COLO668 (cell line): ENCODE measurements at regions not wholly inside any gene's neighbourhood (a gene's known extent, or its start where the extent isn't known, plus 50 kb on each side); places are given as distances from the start of the nearest gene placed in this dataset.

Source experiments
- DNase-seq: peaks from one replicate; lab custom pipeline; 2025; ENCODE audit not compliant: unreplicated experiment; lab: John Stamatoyannopoulos, UW

- DNase-seq = no peak
These were observed 391.5 kb upstream of the DACH1 start for GRCh38 chr13:72258340-72258981.

GRCh38 chr13:72255908-72256307, 388.9 kb upstream of the DACH1 start:
- no peak for DNase-seq

- DNase-seq = no peak
These were observed 386.8 kb upstream of the DACH1 start for GRCh38 chr13:72253754-72254153.

- no peak for DNase-seq
These were observed 379.4 kb upstream of the DACH1 start for GRCh38 chr13:72246396-72246795.

- no peak for DNase-seq
These were observed 377.8 kb upstream of the DACH1 start for GRCh38 chr13:72244788-72245187.

- DNase-seq = no peak
These were observed 363.1 kb upstream of the DACH1 start for GRCh38 chr13:72230131-72230530.

GRCh38 chr13:72229067-72229466, 362.1 kb upstream of the DACH1 start:
- no peak for DNase-seq

- peak; percentile 52 for DNase-seq
These were observed 354.4 kb upstream of the DACH1 start for GRCh38 chr13:72221276-72221962.

- no peak for DNase-seq
These were observed 352.0 kb upstream of the DACH1 start for GRCh38 chr13:72218966-72219365.

GRCh38 chr13:72217142-72217541, 350.1 kb upstream of the DACH1 start:
- DNase-seq = no peak

- no peak for DNase-seq
These were observed 341.2 kb upstream of the DACH1 start for GRCh38 chr13:72208112-72208645.

- DNase-seq = no peak
These were observed 338.8 kb upstream of the DACH1 start for GRCh38 chr13:72205773-72206172.

GRCh38 chr13:72204291-72204690, 337.3 kb upstream of the DACH1 start:
- no peak for DNase-seq

GRCh38 chr13:72201726-72202125, 334.7 kb upstream of the DACH1 start:
- no peak for DNase-seq

GRCh38 chr13:72199640-72200039, 332.6 kb upstream of the DACH1 start:
- DNase-seq = no peak

- no peak for DNase-seq
These were observed 332.1 kb upstream of the DACH1 start for GRCh38 chr13:72198967-72199560.

GRCh38 chr13:72198042-72198441, 331.0 kb upstream of the DACH1 start:
- DNase-seq = no peak

- no peak for DNase-seq
These were observed 328.2 kb upstream of the DACH1 start for GRCh38 chr13:72195044-72195704.

- DNase-seq = no peak
These were observed 327.5 kb upstream of the DACH1 start for GRCh38 chr13:72194523-72194922.

GRCh38 chr13:72186730-72187422, 319.9 kb upstream of the DACH1 start:
- DNase-seq = no peak

- DNase-seq = no peak
These were observed 318.8 kb upstream of the DACH1 start for GRCh38 chr13:72185776-72186175.
